SK-N-MC (cell line): ENCODE measurements at regions not wholly inside any gene's neighbourhood (a gene's known extent, or its start where the extent isn't known, plus 50 kb on each side); places are given as distances from the start of the nearest gene placed in this dataset.

Source experiments
- EZH2 ChIP-seq: fragments of 200-600 bp; sonication (generic); IDR thresholded peaks from one replicate; pipeline ENCODE4 v1.6.1; 2017; ENCODE audit warnings: antibody characterized with exemption
- POLR2AphosphoS5 ChIP-seq: IDR thresholded peaks from 2 replicates; pipeline ENCODE4 v1.6.1; 2012; ENCODE audit warnings: mild to moderate bottlenecking, low read depth, low read length, borderline replicate concordance

DNA sequence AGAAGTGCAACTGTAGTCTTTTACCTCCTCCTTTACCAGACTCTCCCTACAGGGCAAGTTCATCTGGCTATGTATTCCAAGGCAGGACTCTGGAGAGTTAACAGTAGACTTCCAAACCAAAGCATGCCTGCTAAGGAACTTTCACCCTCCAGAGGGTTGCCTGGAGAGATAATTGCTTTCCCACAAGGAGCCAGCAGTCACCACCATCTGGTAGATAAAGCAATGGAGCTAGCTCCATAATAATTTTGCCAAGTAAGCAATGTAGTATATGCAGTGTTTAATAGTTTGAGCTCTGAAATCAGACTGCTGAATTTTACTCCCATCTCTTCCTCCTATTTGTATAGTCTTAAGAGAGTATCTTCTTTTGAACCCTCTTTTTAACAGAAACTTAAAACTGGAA, 566.8 kb upstream of the PTGER4 start:
- no peak for TF ChIP-seq POLR2AphosphoS5
- TF ChIP-seq EZH2 = no peak
